HCT116 (cell line): ENCODE measurements at regions not wholly inside any gene's neighbourhood (a gene's known extent, or its start where the extent isn't known, plus 50 kb on each side); places are given as distances from the start of the nearest gene placed in this dataset.

Source experiments
- ATAC-seq: fragments of 200-7000 bp; cut with Tn5 transposase; 2 replicates; pipeline ENCODE4 v1.9.1; 2020; ENCODE audit warnings: mild to moderate bottlenecking, moderate library complexity
- BruUV-seq: library from RNA; stranded (reverse); fragments of 400-500 nt; replicated peaks from 2 replicates; lab custom pipeline; 2021; lab: Mats Ljungman, UMichigan
- CTCF ChIA-PET: fragments of 300-600 bp; sonication (Branson Sonifier 250); formaldehyde crosslinking; loops from one replicate; lab custom pipeline; 2021; ENCODE audit warnings: antibody characterized with exemption; lab: Charles Lee
- POLR2A ChIA-PET: fragments of 300-600, 350-600 bp; sonication (Branson Sonifier 250); formaldehyde crosslinking; loops from one replicate; lab custom pipeline; 2021; ENCODE audit warnings: antibody characterized with exemption; lab: Charles Lee
- RAD21 ChIA-PET, 2 experiments: fragments of 300-600 bp; sonication (Branson Sonifier 250); formaldehyde crosslinking; loops; one replicate each; lab custom pipeline; 2023; ENCODE audit warnings: low total read pairs in 2 of 2; ENCODE audit not compliant: uncharacterized antibody in 2 of 2, unreplicated experiment in 2 of 2, low non-redundant PET in 1 of 2; lab: Charles Lee
- DNase-seq: peaks from one replicate; pipeline ENCODE4 v3.0.0-alpha.2; 2010; ENCODE audit warnings: low read depth, low spot score
- H2AFZ ChIP-seq: fragments of 200-600 bp; shearing (Covaris generic), sonication (generic); 2 replicates; pipeline ENCODE4 v1.6.1; 2017; ENCODE audit warnings: low read depth, mixed run types, mixed read lengths, antibody characterized with exemption, low read length; ENCODE audit not compliant: poor library complexity, severe bottlenecking
- H3K27ac ChIP-seq: 2 replicates; pipeline ENCODE4 v1.5.1; 2012; ENCODE audit warnings: low read depth, low read length
- H3K27me3 ChIP-seq: fragments of 200-600 bp; sonication (generic); 2 replicates; pipeline ENCODE4 v1.6.1; 2016; ENCODE audit warnings: mixed run types, low read length, mixed read lengths; ENCODE audit not compliant: insufficient read depth
- H3K36me3 ChIP-seq, 2 experiments: fragments of 200-500 bp in 1 of 2; fragments of 200-600 bp in 1 of 2; sonication (Bioruptor generic) in 1 of 2; sonication (generic) in 1 of 2; 2 replicates each; pipeline versions ENCODE4 v1.5.1 to v1.6.1; 2014 to 2016; ENCODE audit warnings: low read length in 2 of 2, inconsistent platforms in 1 of 2, mixed read lengths in 1 of 2, mixed run types in 1 of 2; ENCODE audit not compliant: insufficient read depth in 2 of 2, control insufficient read depth in 1 of 2
- H3K4me1 ChIP-seq, 2 experiments: fragments of 200-600 bp in 1 of 2; sonication (generic) in 1 of 2; 2 replicates each; pipeline versions ENCODE4 v1.5.1 to v1.6.1; 2012 to 2017; ENCODE audit warnings: low read length in 2 of 2, inconsistent platforms in 1 of 2, mild to moderate bottlenecking in 1 of 2, mixed read lengths in 1 of 2, mixed run types in 1 of 2, moderate library complexity in 1 of 2; ENCODE audit not compliant: insufficient read depth in 2 of 2, control insufficient read depth in 1 of 2
- H3K4me2 ChIP-seq: fragments of 200-600 bp; sonication (generic); 2 replicates; pipeline ENCODE4 v1.6.1; 2017; ENCODE audit warnings: mixed run types, low read length, mixed read lengths
- H3K4me3 ChIP-seq, 2 experiments: fragments of 200-600 bp in 1 of 2; sonication (generic) in 1 of 2; replicated peaks in 1 of 2; 2 replicates each; pipeline ENCODE4 v1.5.1; 2011 to 2016; ENCODE audit warnings: low read length in 2 of 2, control low read depth in 1 of 2, low read depth in 1 of 2, mild to moderate bottlenecking in 1 of 2, mixed read lengths in 1 of 2, mixed run types in 1 of 2
- H3K79me2 ChIP-seq: fragments of 200-600 bp; sonication (generic); 2 replicates; pipeline ENCODE4 v1.6.1; 2017; ENCODE audit warnings: mild to moderate bottlenecking, mixed run types, low read length, moderate library complexity, mixed read lengths; ENCODE audit not compliant: insufficient read depth
- H3K9ac ChIP-seq: fragments of 200-600 bp; sonication (generic); 2 replicates; pipeline ENCODE4 v1.6.1; 2016; ENCODE audit warnings: low read length, mixed read lengths
- H3K9me2 ChIP-seq: fragments of 200-600 bp; sonication (generic), shearing (Covaris generic); 2 replicates; pipeline ENCODE4 v1.6.1; 2017; ENCODE audit warnings: mixed run types, mild to moderate bottlenecking, moderate library complexity; ENCODE audit not compliant: insufficient read depth
- H3K9me3 ChIP-seq, 2 experiments: fragments of 200-500 bp in 1 of 2; fragments of 200-600 bp in 1 of 2; sonication (Bioruptor generic) in 1 of 2; sonication (generic) in 1 of 2; 2 replicates each; pipeline ENCODE4 v1.6.1; 2014 to 2017; ENCODE audit warnings: low read length in 2 of 2, mixed read lengths in 2 of 2, inconsistent platforms in 1 of 2, low read depth in 1 of 2, mild to moderate bottlenecking in 1 of 2, mixed run types in 1 of 2, moderate library complexity in 1 of 2; ENCODE audit not compliant: control insufficient read depth in 1 of 2, insufficient read depth in 1 of 2
- H4K20me1 ChIP-seq: fragments of 200-600 bp; sonication (generic), shearing (Covaris generic); 2 replicates; pipeline ENCODE4 v1.6.1; 2017; ENCODE audit warnings: mixed run types, mild to moderate bottlenecking, moderate library complexity; ENCODE audit not compliant: insufficient read depth
- ATF3 ChIP-seq: IDR thresholded peaks from 2 replicates; pipeline ENCODE4 v1.6.1; 2012
- ELF1 ChIP-seq: IDR thresholded peaks from 2 replicates; pipeline ENCODE4 v1.6.1; 2012; ENCODE audit warnings: low read depth, borderline replicate concordance
- EZH2 ChIP-seq: fragments of 200-600 bp; sonication (generic); IDR thresholded peaks from 2 replicates; pipeline ENCODE4 v1.6.1; 2017; ENCODE audit warnings: antibody characterized with exemption, mixed run types
- EZH2phosphoT487 ChIP-seq: fragments of 200-600 bp; IDR thresholded peaks from 2 replicates; pipeline ENCODE4 v1.6.1; 2018; ENCODE audit warnings: antibody characterized with exemption, borderline replicate concordance
- FOSL1 ChIP-seq: IDR thresholded peaks from 2 replicates; pipeline ENCODE4 v1.6.1; 2012; ENCODE audit warnings: low read depth
- JUND ChIP-seq: IDR thresholded peaks from 2 replicates; pipeline ENCODE4 v1.6.1; 2012
- MAX ChIP-seq: IDR thresholded peaks from 2 replicates; pipeline ENCODE4 v1.6.1; 2012
- POLR2A ChIP-seq: IDR thresholded peaks from 2 replicates; pipeline ENCODE4 v1.7.0; 2011; ENCODE audit warnings: borderline replicate concordance; ENCODE audit not compliant: insufficient read depth, insufficient read length; ENCODE audit errors: extremely low read depth
- POLR2AphosphoS5 ChIP-seq: IDR thresholded peaks from 2 replicates; pipeline ENCODE4 v1.6.1; 2011; ENCODE audit warnings: mild to moderate bottlenecking, low read depth, low read length, moderate library complexity
- RAD21 ChIP-seq: IDR thresholded peaks from 2 replicates; pipeline ENCODE4 v1.6.1; 2012; ENCODE audit warnings: low read depth, mild to moderate bottlenecking
- SIN3A ChIP-seq: IDR thresholded peaks from 2 replicates; pipeline ENCODE4 v1.6.1; 2012; ENCODE audit warnings: low read depth
- SRF ChIP-seq: IDR thresholded peaks from 2 replicates; pipeline ENCODE4 v1.6.1; 2012; ENCODE audit warnings: low read depth
- ZBTB33 ChIP-seq: IDR thresholded peaks from 2 replicates; pipeline ENCODE4 v1.6.1; 2011; ENCODE audit warnings: mild to moderate bottlenecking, low read length, moderate library complexity; ENCODE audit not compliant: insufficient replicate concordance; ENCODE audit errors: extremely low read depth
- intact Hi-C: fragments of 100-400 bp; cut with micrococcal nuclease; formaldehyde crosslinking; loops from 2 replicates; pipeline ENCODE4 v1.10.0; 2022

- TF ChIP-seq POLR2A (no peak), JUND (no peak), EZH2phosphoT487 (no peak), MAX (no peak), FOSL1 (no peak), RAD21 (no peak), POLR2AphosphoS5 (no peak), SIN3A (no peak)
These were observed 166.7 kb downstream of the DNAJB9 start (continued) for GRCh38 chr7:108736221-108736891.

GRCh38 chr7:108770981-108771745 is 201.5 kb downstream of the DNAJB9 start:
- RAD21 ChIA-PET: no interaction called here
- Histone ChIP-seq H3K9ac (no peak overlapping the region), H3K9me3 (no peaks in the 10 kb centered on the region), H3K9me2 (no peaks in the 10 kb centered on the region), H3K36me3 (no peaks in the 10 kb centered on the region), H3K27ac (no peak overlapping the region), H2AFZ (no peak overlapping the region), H3K79me2 (no peaks in the 10 kb centered on the region), H3K4me2 (no peak overlapping the region), H3K4me1 (no peaks in the 10 kb centered on the region), H3K4me3 (no peak overlapping the region), H3K27me3 (no peaks in the 10 kb centered on the region), H4K20me1 (no peaks in the 10 kb centered on the region)
- CTCF ChIA-PET: no interaction called here
- POLR2A ChIA-PET: no interaction called here
- no TSS peak for BruUV-seq
- intact Hi-C loops: no loop called here
- ATAC-seq: no peak
- no peak for TF ChIP-seq ZBTB33
- no peak for TF ChIP-seq EZH2
- no peak for TF ChIP-seq ELF1
- no peak for TF ChIP-seq SIN3A
- TF ChIP-seq ATF3: no peak
- TF ChIP-seq SRF: no peak
- TF ChIP-seq JUND: no peak
- DNase-seq: no peak
